HG03521 (cell line): ENCODE measurements at regions not wholly inside any gene's neighbourhood (a gene's known extent, or its start where the extent isn't known, plus 50 kb on each side); places are given as distances from the start of the nearest gene placed in this dataset.
A peak's percentile ranks its signal among the peaks of the same experiment; 100 is the strongest.
"Not testable (repeated sequence)": the region's sequence is repeated elsewhere in the genome, so short reads cannot be mapped to it uniquely, and the experiment has no call there.

Source experiments
- ATAC-seq: cut with Tn5 transposase; IDR thresholded peaks from one replicate; pipeline ENCODE4 v1.9.1; 2021; ENCODE audit warnings: mild to moderate bottlenecking, moderate library complexity; ENCODE audit not compliant: unreplicated experiment

- no peak for ATAC-seq
Observed at GRCh38 chr5:126677121-126677520, 76.4 kb downstream of the PHAX start.

GRCh38 chr5:126680191-126680817 is 79.6 kb downstream of the PHAX start:
- peak; percentile 69 for ATAC-seq

- ATAC-seq, result not testable (repeated sequence)
Observed at GRCh38 chr5:126681314-126681713, 80.6 kb downstream of the PHAX start.

GRCh38 chr5:126681970-126682369 is 81.2 kb downstream of the PHAX start:
- no peak for ATAC-seq

- no peak for ATAC-seq
Observed at GRCh38 chr5:126682856-126683255, 82.1 kb downstream of the PHAX start.

GRCh38 chr5:126683912-126684311 is 83.2 kb downstream of the PHAX start:
- no peak for ATAC-seq

GRCh38 chr5:126684656-126685442 is 84.1 kb downstream of the PHAX start:
- not testable (repeated sequence) for ATAC-seq

GRCh38 chr5:126686451-126687126 is 85.8 kb downstream of the PHAX start:
- ATAC-seq, result no peak

GRCh38 chr5:126692971-126693370 is 84.0 kb upstream of the LMNB1 start:
- no peak for ATAC-seq

- no peak for ATAC-seq
Observed at GRCh38 chr5:126693806-126694205, 83.1 kb upstream of the LMNB1 start.

GRCh38 chr5:126694403-126694802 is 82.5 kb upstream of the LMNB1 start:
- ATAC-seq, result no peak

GRCh38 chr5:126695091-126695490 is 81.8 kb upstream of the LMNB1 start:
- no peak for ATAC-seq

- ATAC-seq, result no peak
Observed at GRCh38 chr5:126707080-126707479, 69.9 kb upstream of the LMNB1 start.

- no peak for ATAC-seq
Observed at GRCh38 chr5:126715765-126716164, 61.2 kb upstream of the LMNB1 start.

GRCh38 chr5:126716861-126717260 is 60.1 kb upstream of the LMNB1 start:
- no peak for ATAC-seq

GRCh38 chr5:126718236-126718868 is 58.6 kb upstream of the LMNB1 start:
- ATAC-seq, result no peak

GRCh38 chr5:126720369-126720768 is 56.6 kb upstream of the LMNB1 start:
- ATAC-seq, result no peak

- ATAC-seq, result no peak
Observed at GRCh38 chr5:126723643-126724042, 53.3 kb upstream of the LMNB1 start.
